Fibroblast of lung (primary cell): ENCODE measurements at regions not wholly inside any gene's neighbourhood (a gene's known extent, or its start where the extent isn't known, plus 50 kb on each side); places are given as distances from the start of the nearest gene placed in this dataset.

Source experiments
- DNase-seq, 2 donors: peaks; one replicate each; pipeline versions ENCODE4 v3.0.0 to v3.0.0-alpha.2; 2010; ENCODE audit warnings: low read depth in 2 of 2
- H2AFZ ChIP-seq: 2 replicates; pipeline ENCODE4 v1.5.1; 2012; ENCODE audit warnings: low read length, control low read depth, inconsistent platforms
- H3K27ac ChIP-seq: 2 replicates; pipeline ENCODE4 v1.5.1; 2011; ENCODE audit warnings: low read length, control low read depth; ENCODE audit not compliant: insufficient read depth
- H3K27me3 ChIP-seq: 2 replicates; pipeline ENCODE4 v1.5.1; 2011; ENCODE audit warnings: mild to moderate bottlenecking, low read length; ENCODE audit not compliant: control insufficient read depth, insufficient read depth
- H3K36me3 ChIP-seq: 2 replicates; pipeline ENCODE4 v1.5.1; 2011; ENCODE audit warnings: low read length; ENCODE audit not compliant: control insufficient read depth, insufficient read depth
- H3K4me1 ChIP-seq: 2 replicates; pipeline ENCODE4 v1.5.1; 2011; ENCODE audit warnings: low read length; ENCODE audit not compliant: control insufficient read depth, insufficient read depth; ENCODE audit errors: extremely low read depth
- H3K4me2 ChIP-seq: 2 replicates; pipeline ENCODE4 v1.5.1; 2011; ENCODE audit warnings: low read length, control low read depth; ENCODE audit not compliant: insufficient read depth; ENCODE audit errors: extremely low read depth
- H3K4me3 ChIP-seq, 4 experiments: fragments of 200-600 bp in 1 of 4; sonication (generic) in 1 of 4; replicated peaks in 1 of 4; 2 replicates each; pipeline ENCODE4 v1.5.1; 2011 to 2016; ENCODE audit warnings: low read length in 4 of 4, low read depth in 3 of 4, mild to moderate bottlenecking in 3 of 4, control low read depth in 2 of 4, inconsistent platforms in 1 of 4, mixed read lengths in 1 of 4; ENCODE audit not compliant: insufficient read depth in 1 of 4; ENCODE audit errors: control extremely low read depth in 1 of 4
- H3K79me2 ChIP-seq: 2 replicates; pipeline ENCODE4 v1.5.1; 2012; ENCODE audit warnings: mild to moderate bottlenecking, low read length, inconsistent platforms; ENCODE audit not compliant: control insufficient read depth, insufficient read depth
- H3K9ac ChIP-seq: 2 replicates; pipeline ENCODE4 v1.5.1; 2011; ENCODE audit warnings: mild to moderate bottlenecking, low read length, control low read depth; ENCODE audit not compliant: insufficient read depth
- H3K9me3 ChIP-seq: 2 replicates; pipeline ENCODE4 v1.5.1; 2012; ENCODE audit warnings: low read depth, low read length; ENCODE audit not compliant: control insufficient read depth, insufficient read depth
- H4K20me1 ChIP-seq: 2 replicates; pipeline ENCODE4 v1.5.1; 2011; ENCODE audit warnings: low read length; ENCODE audit not compliant: control insufficient read depth, insufficient read depth; ENCODE audit errors: extremely low read depth
- CTCF ChIP-seq, 2 donors: IDR thresholded peaks in 1 of 2; conservative IDR thresholded peaks in 1 of 2; 1 replicate in 1 of 2; 2 replicates in 1 of 2; pipeline ENCODE4 v1.5.1; 2011 to 2012; ENCODE audit warnings: low read length in 2 of 2, control low read depth in 1 of 2, inconsistent platforms in 1 of 2, low read depth in 1 of 2, mild to moderate bottlenecking in 1 of 2
- EZH2 ChIP-seq: IDR thresholded peaks from 2 replicates; pipeline ENCODE4 v1.5.1; 2012; ENCODE audit warnings: low read length, control low read depth, mild to moderate bottlenecking; ENCODE audit errors: missing control alignments

DNA sequence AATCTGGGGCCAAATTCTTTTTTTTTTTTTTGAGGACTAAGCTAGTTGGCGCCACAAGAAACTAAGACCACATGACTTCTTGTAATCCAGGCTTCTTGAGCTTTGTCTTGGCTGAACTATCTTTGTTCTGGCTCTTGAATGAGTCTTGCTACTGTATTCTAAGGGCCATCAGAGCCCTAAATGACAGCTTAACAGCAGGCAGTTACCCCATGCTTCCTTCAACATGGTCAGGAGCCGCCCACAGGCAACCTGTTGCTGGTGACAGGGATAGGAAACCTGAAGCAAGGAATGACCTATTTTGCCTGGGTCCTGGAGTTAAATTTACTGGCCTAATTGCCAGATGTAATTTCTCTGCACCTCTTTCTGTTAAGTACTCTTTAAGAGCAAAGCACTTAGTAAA, 188.2 kb upstream of the PLXNA2 start:
- Histone ChIP-seq H3K4me2 (no peak overlapping the region), H4K20me1 (no peaks in the 10 kb centered on the region), H3K79me2 (no peaks in the 10 kb centered on the region), H2AFZ (no peak overlapping the region), H3K27ac (no peak overlapping the region), H3K9me3 (no peaks in the 10 kb centered on the region), H3K36me3 (no peaks in the 10 kb centered on the region), H3K27me3 (no peaks in the 10 kb centered on the region), H3K9ac (no peak overlapping the region), H3K4me3 (no peak overlapping the region), H3K4me1 (no peaks in the 10 kb centered on the region)
- no peak for DNase-seq
- TF ChIP-seq CTCF (conservative IDR thresholded peaks at IDR 0.05 in 1 of 2, IDR thresholded peaks at IDR 0.05 in 1 of 2; ENCODE audit: low read depth in 1 of 2, low read length in 2 of 2) (no peak), EZH2 (no peak)

- H3K4me2 ChIP-seq, result no peak overlapping the region
- no peak for TF ChIP-seq EZH2
- no peak for TF ChIP-seq CTCF (conservative IDR thresholded peaks at IDR 0.05 in 1 of 2, IDR thresholded peaks at IDR 0.05 in 1 of 2; ENCODE audit: low read depth in 1 of 2, low read length in 2 of 2)
- no peak overlapping the region for H3K9ac ChIP-seq
- H3K79me2 ChIP-seq, result no peaks in the 10 kb centered on the region
- H3K36me3 ChIP-seq, result no peaks in the 10 kb centered on the region
- H3K27ac ChIP-seq, result no peak overlapping the region
- no peaks in the 10 kb centered on the region for H3K27me3 ChIP-seq
- H2AFZ ChIP-seq, result no peak overlapping the region
- H3K4me1 ChIP-seq, result no peaks in the 10 kb centered on the region
- H4K20me1 ChIP-seq, result no peaks in the 10 kb centered on the region
- no peaks in the 10 kb centered on the region for H3K9me3 ChIP-seq
- no peak overlapping the region for H3K4me3 ChIP-seq
- DNase-seq, result peak; percentile 12 to 25
These were observed 188.9 kb upstream of the PLXNA2 start for GRCh38 chr1:208433086-208433485.

DNA sequence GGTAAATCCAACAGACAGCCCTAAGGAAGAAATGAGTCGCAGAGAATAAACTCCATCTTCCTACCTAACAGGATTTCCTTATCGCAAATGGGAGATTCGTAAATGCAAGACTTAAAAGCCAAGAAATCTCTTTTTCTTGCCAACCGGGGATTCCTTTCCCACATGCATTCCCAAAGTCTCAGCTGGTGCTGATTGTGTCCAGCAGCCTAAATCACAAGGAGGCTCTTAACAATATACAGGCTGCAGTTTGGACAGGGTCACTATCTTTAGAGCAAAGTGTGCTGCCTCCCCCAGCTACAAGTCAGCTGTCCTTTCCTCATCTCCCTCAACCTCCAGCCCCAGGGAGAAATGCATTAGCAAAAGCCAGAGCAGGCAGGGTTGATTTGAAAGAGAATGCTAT, 189.8 kb upstream of the PLXNA2 start:
- no peaks in the 10 kb centered on the region for H4K20me1 ChIP-seq
- no peak overlapping the region for H3K9ac ChIP-seq
- H2AFZ ChIP-seq, result no peak overlapping the region
- no peaks in the 10 kb centered on the region for H3K27me3 ChIP-seq
- no peaks in the 10 kb centered on the region for H3K79me2 ChIP-seq
- no peak overlapping the region for H3K4me3 ChIP-seq
- TF ChIP-seq CTCF (conservative IDR thresholded peaks at IDR 0.05 in 1 of 2, IDR thresholded peaks at IDR 0.05 in 1 of 2; ENCODE audit: low read depth in 1 of 2, low read length in 2 of 2) (no peak), EZH2 (no peak)
- no peak overlapping the region for H3K27ac ChIP-seq
- no peaks in the 10 kb centered on the region for H3K4me1 ChIP-seq
- H3K36me3 ChIP-seq, result no peaks in the 10 kb centered on the region
- H3K9me3 ChIP-seq, result no peaks in the 10 kb centered on the region
- peak in 1 of 2 donors; percentile 31 for DNase-seq
- no peak overlapping the region for H3K4me2 ChIP-seq
